HG03196 (cell line): ENCODE measurements at regions not wholly inside any gene's neighbourhood (a gene's known extent, or its start where the extent isn't known, plus 50 kb on each side); places are given as distances from the start of the nearest gene placed in this dataset.
"Not testable (repeated sequence)": the region's sequence is repeated elsewhere in the genome, so short reads cannot be mapped to it uniquely, and the experiment has no call there.

Experiments used
- ATAC-seq: cut with Tn5 transposase; IDR thresholded peaks from one replicate; pipeline ENCODE4 v1.9.1; 2021; ENCODE audit not compliant: unreplicated experiment

- not testable (repeated sequence) for ATAC-seq
Measured at GRCh38 chr5:134471858-134472449, 53.5 kb upstream of the JADE2 start.

- no peak for ATAC-seq
Measured at GRCh38 chr5:134468921-134469400, 56.5 kb upstream of the JADE2 start.

GRCh38 chr5:134467231-134467630 is 55.5 kb upstream of the CDKN2AIPNL start:
- no peak for ATAC-seq

GRCh38 chr5:134466241-134467069 is 54.8 kb upstream of the CDKN2AIPNL start:
- ATAC-seq = no peak

GRCh38 chr5:134465816-134466240 is 54.1 kb upstream of the CDKN2AIPNL start:
- peak; percentile 68 for ATAC-seq

- ATAC-seq = no peak
Measured at GRCh38 chr5:134464988-134465815, 53.5 kb upstream of the CDKN2AIPNL start.

GRCh38 chr5:134463991-134464760 is 52.5 kb upstream of the CDKN2AIPNL start:
- ATAC-seq = no peak

GRCh38 chr5:134463176-134463720 is 51.6 kb upstream of the CDKN2AIPNL start:
- ATAC-seq = no peak

GRCh38 chr5:134462761-134463160 is 51.1 kb upstream of the CDKN2AIPNL start:
- no peak for ATAC-seq

GRCh38 chr5:134462047-134462575 is 50.4 kb upstream of the CDKN2AIPNL start:
- no peak for ATAC-seq
